ENCODE measurements at regions not wholly inside any gene's neighbourhood (a gene's known extent, or its start where the extent isn't known, plus 50 kb on each side); places are given as distances from the start of the nearest gene placed in this dataset.

GRCh38 chr6:96340164-96340563 is 181.4 kb upstream of the UFL1 start:
- no peaks in the 10 kb centered on the region for H4K20me1 ChIP-seq (ENCODE audit: control insufficient read depth, insufficient read depth, low read length, poor library complexity, severe bottlenecking)
- H3K27me3 ChIP-seq (replicated peaks in 1 of 4; ENCODE audit: control extremely low read depth in 1 of 4, control insufficient read depth in 3 of 4, insufficient read depth in 4 of 4, low read length in 3 of 4): no peaks in the 10 kb centered on the region
- H3K4me2 ChIP-seq (replicated peaks; ENCODE audit: low read depth, low read length, poor library complexity, severe bottlenecking): no peak overlapping the region
- H3K27ac Mint-ChIP-seq: no peak overlapping the region
- H3K36me3 ChIP-seq (replicated peaks in 1 of 2; ENCODE audit: control extremely low read depth in 1 of 2, control insufficient read depth in 1 of 2, extremely low read depth in 1 of 2, insufficient read depth in 2 of 2, low read length in 1 of 2): no peaks in the 10 kb centered on the region
- H3K4me3 ChIP-seq (ENCODE audit: control extremely low read depth in 1 of 5, extremely low read depth in 1 of 5, insufficient read depth in 1 of 5, low read depth in 2 of 5, low read length in 4 of 5): no peak overlapping the region
- peaks cover 0 to 12% (median 0%) of the 10 kb centered on the region in 3 donors for H3K9me3 ChIP-seq (ENCODE audit: control extremely low read depth in 1 of 3, control insufficient read depth in 2 of 3, insufficient read depth in 1 of 3, low read length in 2 of 3)
- H3K4me1 Mint-ChIP-seq: no peaks in the 10 kb centered on the region
- no peaks in the 10 kb centered on the region for H3K4me1 ChIP-seq (ENCODE audit: control insufficient read depth in 2 of 2, insufficient read depth in 2 of 2, low read length in 2 of 2)
- H3K27me3 Mint-ChIP-seq: no peaks in the 10 kb centered on the region
- no peak for ATAC-seq (ENCODE audit: low read depth)
- H3K9ac ChIP-seq (ENCODE audit: low read length): no peak overlapping the region
- DNase-seq: no peak
- H3K4me3 Mint-ChIP-seq: no peak overlapping the region
- POLR2A ChIA-PET: no interaction called here
- no peak overlapping the region for H2AFZ ChIP-seq (ENCODE audit: insufficient read depth, low read depth, low read length, poor library complexity, severe bottlenecking)
- intact Hi-C loops (cut with micrococcal nuclease): no loop called here
- no peak overlapping the region for H3K27ac ChIP-seq (ENCODE audit: low read length in 2 of 2)
- CTCF ChIA-PET: no interaction called here
- TF ChIP-seq CTCF (IDR thresholded peaks at IDR 0.05): no peak
- TF ChIP-seq EZH2 (IDR thresholded peaks at IDR 0.05; ENCODE audit: borderline replicate concordance, insufficient read depth, low read depth, low read length, poor library complexity, severe bottlenecking): no peak
- H3K79me2 ChIP-seq (ENCODE audit: control insufficient read depth, insufficient read depth, low read length): no peaks in the 10 kb centered on the region
- no peaks in the 10 kb centered on the region for H3K9me3 Mint-ChIP-seq (ENCODE audit: insufficient read depth)
- no CpG with 5 or more reads among the region's 4 CpGs for WGBS (ENCODE audit: insufficient coverage)

- Mint-ChIP-seq H3K27me3 (no peaks in the 10 kb centered on the region), H3K4me3 (no peak overlapping the region), H3K27ac (no peak overlapping the region), H3K9me3 (ENCODE audit: insufficient read depth) (no peaks in the 10 kb centered on the region), H3K4me1 (no peaks in the 10 kb centered on the region)
- TF ChIP-seq CTCF (IDR thresholded peaks at IDR 0.05) (no peak), EZH2 (IDR thresholded peaks at IDR 0.05; ENCODE audit: borderline replicate concordance, insufficient read depth, low read depth, low read length, poor library complexity, severe bottlenecking) (no peak)
- no peak overlapping the region for H3K4me2 ChIP-seq (replicated peaks; ENCODE audit: low read depth, low read length, poor library complexity, severe bottlenecking)
- CTCF ChIA-PET: no interaction called here
- H3K9me3 ChIP-seq (ENCODE audit: control extremely low read depth in 1 of 3, control insufficient read depth in 2 of 3, insufficient read depth in 1 of 3, low read length in 2 of 3): peaks cover 0 to 7% (median 0%) of the 10 kb centered on the region in 3 donors
- no CpG with 5 or more reads among the region's 3 CpGs for WGBS (ENCODE audit: insufficient coverage)
- H3K4me1 ChIP-seq (ENCODE audit: control insufficient read depth in 2 of 2, insufficient read depth in 2 of 2, low read length in 2 of 2): no peaks in the 10 kb centered on the region
- no peaks in the 10 kb centered on the region for H3K36me3 ChIP-seq (replicated peaks in 1 of 2; ENCODE audit: control extremely low read depth in 1 of 2, control insufficient read depth in 1 of 2, extremely low read depth in 1 of 2, insufficient read depth in 2 of 2, low read length in 1 of 2)
- H2AFZ ChIP-seq (ENCODE audit: insufficient read depth, low read depth, low read length, poor library complexity, severe bottlenecking): no peak overlapping the region
- ATAC-seq (ENCODE audit: low read depth): no peak
- no peaks in the 10 kb centered on the region for H4K20me1 ChIP-seq (ENCODE audit: control insufficient read depth, insufficient read depth, low read length, poor library complexity, severe bottlenecking)
- H3K27me3 ChIP-seq (replicated peaks in 1 of 4; ENCODE audit: control extremely low read depth in 1 of 4, control insufficient read depth in 3 of 4, insufficient read depth in 4 of 4, low read length in 3 of 4): no peaks in the 10 kb centered on the region
- no peaks in the 10 kb centered on the region for H3K79me2 ChIP-seq (ENCODE audit: control insufficient read depth, insufficient read depth, low read length)
- POLR2A ChIA-PET: no interaction called here
- intact Hi-C loops (cut with micrococcal nuclease): no loop called here
- H3K9ac ChIP-seq (ENCODE audit: low read length): no peak overlapping the region
- no peak for DNase-seq
- no peak overlapping the region for H3K27ac ChIP-seq (ENCODE audit: low read length in 2 of 2)
- H3K4me3 ChIP-seq (ENCODE audit: control extremely low read depth in 1 of 5, extremely low read depth in 1 of 5, insufficient read depth in 1 of 5, low read depth in 2 of 5, low read length in 4 of 5): no peak overlapping the region
Measured at GRCh38 chr6:96345501-96345900, 176.1 kb upstream of the UFL1 start.
